NCI-H2196 treated with DMSO at 0.1 percent for 48 hours (cell line): ENCODE measurements at regions not wholly inside any gene's neighbourhood (a gene's known extent, or its start where the extent isn't known, plus 50 kb on each side); places are given as distances from the start of the nearest gene placed in this dataset.

Experiments
- DNase-seq: peaks from one replicate; lab custom pipeline; 2025; ENCODE audit not compliant: unreplicated experiment; lab: John Stamatoyannopoulos, UW

GRCh38 chr2:133809485-133809884 lies 241.2 kb upstream of the NCKAP5 start:
- no peak for DNase-seq

- no peak for DNase-seq
Observed at GRCh38 chr2:133810559-133810958, 242.3 kb upstream of the NCKAP5 start.

GRCh38 chr2:133811409-133812125 lies 243.3 kb upstream of the NCKAP5 start:
- DNase-seq, result no peak

GRCh38 chr2:133812826-133813617 lies 244.8 kb upstream of the NCKAP5 start:
- DNase-seq, result no peak

- DNase-seq, result no peak
Observed at GRCh38 chr2:133814890-133815289, 246.6 kb upstream of the NCKAP5 start.

- DNase-seq, result no peak
Observed at GRCh38 chr2:133816037-133816436, 247.8 kb upstream of the NCKAP5 start.

GRCh38 chr2:133817680-133818566 lies 249.7 kb upstream of the NCKAP5 start:
- no peak for DNase-seq

GRCh38 chr2:133818661-133819060 lies 250.4 kb upstream of the NCKAP5 start:
- no peak for DNase-seq

GRCh38 chr2:133819906-133820305 lies 251.6 kb upstream of the NCKAP5 start:
- DNase-seq, result no peak

GRCh38 chr2:133821107-133821760 lies 253.0 kb upstream of the NCKAP5 start:
- DNase-seq, result no peak

GRCh38 chr2:133822517-133823225 lies 254.4 kb upstream of the NCKAP5 start:
- DNase-seq, result no peak

GRCh38 chr2:133823226-133823550 lies 254.9 kb upstream of the NCKAP5 start:
- no peak for DNase-seq

- no peak for DNase-seq
Observed at GRCh38 chr2:133824869-133825268, 256.6 kb upstream of the NCKAP5 start.

- no peak for DNase-seq
Observed at GRCh38 chr2:133825778-133826177, 257.5 kb upstream of the NCKAP5 start.

GRCh38 chr2:133828913-133829312 lies 260.6 kb upstream of the NCKAP5 start:
- no peak for DNase-seq

GRCh38 chr2:133829450-133830020 lies 261.3 kb upstream of the NCKAP5 start:
- no peak for DNase-seq

GRCh38 chr2:133833746-133834145 lies 265.5 kb upstream of the NCKAP5 start:
- DNase-seq, result no peak

- no peak for DNase-seq
Observed at GRCh38 chr2:133835821-133836619, 267.8 kb upstream of the NCKAP5 start.

- no peak for DNase-seq
Observed at GRCh38 chr2:133836691-133837345, 268.6 kb upstream of the NCKAP5 start.
